Activated naive CD8-positive, alpha-beta T cell treated with anti-CD3 and anti-CD28 coated beads, Interleukin-2, amount 50 U/mL, for 24 hours (primary cell): ENCODE measurements at regions not wholly inside any gene's neighbourhood (a gene's known extent, or its start where the extent isn't known, plus 50 kb on each side); places are given as distances from the start of the nearest gene placed in this dataset.
"Not testable (repeated sequence)": the region's sequence is repeated elsewhere in the genome, so short reads cannot be mapped to it uniquely, and the experiment has no call there.

Experiments used
- ATAC-seq: fragments of 150-1000 bp; cut with Tn5 transposase; one replicate; pipeline ENCODE4 v1.10.0; 2021
- DNase-seq: peaks from one replicate; pipeline ENCODE4 v3.0.0; 2021
- H3K27ac Mint-ChIP-seq: one replicate; pipeline ENCODE4 v1.8.0; 2021; ENCODE audit warnings: mild to moderate bottlenecking, mixed read lengths
- H3K27me3 Mint-ChIP-seq: one replicate; pipeline ENCODE4 v1.8.0; 2021; ENCODE audit warnings: mixed read lengths
- H3K36me3 Mint-ChIP-seq: one replicate; pipeline ENCODE4 v1.8.0; 2021; ENCODE audit warnings: low read depth, mixed read lengths
- H3K4me1 Mint-ChIP-seq: one replicate; pipeline ENCODE4 v1.8.0; 2021; ENCODE audit warnings: mixed read lengths
- H3K4me3 Mint-ChIP-seq: one replicate; pipeline ENCODE4 v1.8.0; 2021; ENCODE audit warnings: mild to moderate bottlenecking, moderate library complexity, mixed read lengths
- H3K9me3 Mint-ChIP-seq: one replicate; pipeline ENCODE4 v1.8.0; 2021; ENCODE audit warnings: mixed read lengths

DNA sequence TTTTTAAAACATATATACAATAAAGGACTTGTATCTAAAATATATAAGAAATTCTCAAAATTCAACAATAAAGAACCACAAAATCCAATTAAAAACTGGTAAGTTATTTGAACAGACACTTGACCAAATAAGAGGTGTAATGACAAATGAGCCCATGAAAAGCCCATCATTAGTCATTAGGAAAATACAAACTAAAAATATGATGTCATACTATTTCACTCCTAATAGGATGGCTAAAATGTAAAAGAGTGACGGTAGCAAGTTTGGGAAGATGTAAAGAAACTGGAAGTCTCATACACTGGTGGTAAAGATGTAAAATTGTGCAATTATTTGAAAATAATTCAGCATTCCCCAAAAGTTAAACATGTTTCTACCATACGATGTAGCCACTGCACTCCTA, 1095.3 kb upstream of the CDH8 start:
- H3K27me3 Mint-ChIP-seq = no peaks in the 10 kb centered on the region
- no peak for DNase-seq
- no peak overlapping the region for H3K27ac Mint-ChIP-seq
- peaks cover 20% of the 10 kb centered on the region for H3K9me3 Mint-ChIP-seq
- H3K4me1 Mint-ChIP-seq = no peaks in the 10 kb centered on the region
- H3K36me3 Mint-ChIP-seq = no peaks in the 10 kb centered on the region
- ATAC-seq = no peak
- no peak overlapping the region for H3K4me3 Mint-ChIP-seq

DNA sequence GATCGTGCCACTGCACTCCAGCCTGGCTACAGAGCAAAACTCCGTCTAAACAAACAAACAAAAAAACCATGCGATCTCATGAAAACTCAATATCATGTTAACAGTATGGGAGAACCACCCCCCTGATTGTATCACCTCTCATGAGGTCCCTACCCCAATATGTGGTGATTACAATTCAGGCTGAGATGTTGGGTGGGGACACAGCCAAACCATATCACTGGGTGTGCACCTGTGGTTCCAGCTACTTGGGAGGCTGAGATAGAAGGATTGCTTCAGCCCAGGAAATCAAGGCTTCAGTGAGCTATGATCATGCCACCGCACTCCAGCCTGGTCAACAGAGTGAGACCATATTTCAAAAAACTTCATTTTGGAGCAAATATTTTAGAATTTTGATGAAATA, 1094.7 kb upstream of the CDH8 start:
- H3K27me3 Mint-ChIP-seq = no peaks in the 10 kb centered on the region
- peaks cover 20% of the 10 kb centered on the region for H3K9me3 Mint-ChIP-seq
- DNase-seq (no peak), ATAC-seq (no peak)
- no peaks in the 10 kb centered on the region for H3K4me1 Mint-ChIP-seq
- no peak overlapping the region for H3K27ac Mint-ChIP-seq
- H3K36me3 Mint-ChIP-seq = no peaks in the 10 kb centered on the region
- no peak overlapping the region for H3K4me3 Mint-ChIP-seq

DNA sequence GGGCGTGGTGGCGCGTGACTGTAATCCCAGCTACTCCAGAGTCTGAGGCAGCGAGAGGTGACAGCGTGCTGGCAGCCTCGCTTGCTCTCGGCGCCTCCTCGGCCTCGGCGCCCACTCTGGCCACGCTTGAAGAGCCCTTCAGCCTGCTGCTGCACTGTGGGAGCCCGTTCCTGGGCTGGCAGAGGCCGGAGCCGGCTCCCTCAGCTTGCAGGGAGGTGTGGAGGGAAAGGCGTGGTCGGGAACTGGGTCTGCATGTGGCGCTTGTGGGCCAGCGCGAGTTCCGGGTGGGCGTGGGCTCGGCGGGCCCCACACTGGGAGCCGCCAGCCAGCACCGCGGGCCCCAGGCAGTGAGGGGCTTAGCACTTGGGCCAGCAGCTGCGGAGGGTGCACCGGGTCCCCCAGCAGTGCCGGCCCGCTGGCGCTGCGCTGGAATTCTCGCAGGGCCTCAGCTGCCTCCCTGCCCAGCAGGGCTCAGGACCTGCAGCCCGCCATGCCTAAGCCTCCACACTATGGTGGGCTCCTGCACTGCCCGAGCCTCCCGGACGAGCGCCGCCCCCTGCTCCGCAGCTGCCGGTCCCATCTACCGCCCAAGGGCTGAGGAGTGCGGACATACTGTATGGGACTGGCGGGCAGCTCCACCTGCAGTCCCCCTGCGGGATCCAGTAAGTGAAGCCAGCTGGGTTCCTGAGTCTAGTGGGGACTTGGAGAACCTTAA, 1093.3 kb upstream of the CDH8 start:
- no peaks in the 10 kb centered on the region for H3K27me3 Mint-ChIP-seq
- no peaks in the 10 kb centered on the region for H3K4me1 Mint-ChIP-seq
- DNase-seq = no peak
- no peak overlapping the region for H3K4me3 Mint-ChIP-seq
- no peak overlapping the region for H3K27ac Mint-ChIP-seq
- H3K36me3 Mint-ChIP-seq = no peaks in the 10 kb centered on the region
- H3K9me3 Mint-ChIP-seq = peaks cover 15% of the 10 kb centered on the region
- ATAC-seq = no peak

DNA sequence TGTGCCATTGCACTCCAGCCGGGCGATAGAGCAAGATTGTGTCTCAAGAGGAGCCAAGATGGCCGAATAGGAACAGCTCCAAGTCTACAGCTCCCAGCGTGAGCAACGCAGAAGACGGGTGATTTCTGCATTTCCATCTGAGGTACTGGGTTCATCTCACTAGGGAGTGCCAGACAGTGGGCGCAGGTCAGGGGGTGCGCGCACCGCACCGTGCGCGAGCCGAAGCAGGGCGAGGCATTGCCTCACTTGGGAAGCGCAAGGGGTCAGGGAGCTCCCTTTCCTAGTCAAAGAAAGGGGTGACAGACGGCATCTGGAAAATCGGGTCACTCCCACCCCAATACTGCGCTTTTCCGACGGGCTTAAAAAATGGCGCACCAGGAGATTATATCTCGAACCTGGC, 1083.7 kb upstream of the CDH8 start:
- H3K27me3 Mint-ChIP-seq, DNase-seq, ATAC-seq, H3K27ac Mint-ChIP-seq, H3K36me3 Mint-ChIP-seq, H3K4me1 Mint-ChIP-seq, H3K4me3 Mint-ChIP-seq: not testable (repeated sequence)
- H3K9me3 Mint-ChIP-seq = peaks cover 14% of the 10 kb centered on the region

DNA sequence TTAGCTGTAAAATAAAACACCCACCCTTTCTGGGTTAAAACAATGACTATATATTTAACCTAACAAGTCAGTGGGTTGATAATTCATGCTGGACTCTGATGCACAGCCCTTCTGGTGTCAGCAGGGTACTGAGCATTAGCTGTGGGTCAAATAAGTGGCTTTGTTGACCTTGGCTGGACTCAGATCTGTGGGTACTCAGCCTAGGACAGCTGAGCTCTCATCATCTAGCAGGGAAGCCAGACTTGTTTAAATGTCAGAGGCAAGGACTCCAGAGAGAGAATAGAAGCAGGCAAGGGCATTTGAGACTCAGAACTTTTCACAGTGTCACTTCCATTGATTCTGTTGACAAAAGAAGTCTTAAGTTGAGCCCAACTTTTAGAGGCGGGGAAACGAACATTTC, 1063.8 kb upstream of the CDH8 start:
- ATAC-seq (no peak), DNase-seq (no peak)
- H3K27ac Mint-ChIP-seq = no peak overlapping the region
- peaks cover 27% of the 10 kb centered on the region for H3K9me3 Mint-ChIP-seq
- H3K36me3 Mint-ChIP-seq = no peaks in the 10 kb centered on the region
- no peaks in the 10 kb centered on the region for H3K4me1 Mint-ChIP-seq
- no peaks in the 10 kb centered on the region for H3K27me3 Mint-ChIP-seq
- no peak overlapping the region for H3K4me3 Mint-ChIP-seq

DNA sequence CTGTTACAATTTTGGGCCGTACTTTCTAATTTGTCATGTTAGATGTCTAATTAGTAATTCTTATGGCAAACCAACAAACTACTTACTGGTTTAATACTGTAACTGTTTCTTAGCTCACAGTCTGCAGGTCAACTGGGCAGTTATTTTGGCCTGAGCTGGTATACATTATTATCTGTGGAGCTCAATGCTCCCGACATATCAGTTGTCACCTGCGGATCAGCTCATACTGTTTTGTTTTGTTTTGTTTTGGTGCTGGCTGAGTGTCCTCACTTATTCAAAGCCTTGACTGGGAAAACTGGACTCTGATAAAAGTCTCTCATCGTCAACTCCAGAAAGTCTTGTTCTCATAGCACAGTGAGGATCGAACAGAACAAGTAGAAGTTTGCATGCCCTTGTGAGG, 1060.6 kb upstream of the CDH8 start:
- DNase-seq = no peak
- Mint-ChIP-seq H3K4me1 (no peaks in the 10 kb centered on the region), H3K4me3 (no peak overlapping the region), H3K9me3 (peaks cover 19% of the 10 kb centered on the region), H3K27ac (no peak overlapping the region), H3K36me3 (no peaks in the 10 kb centered on the region), H3K27me3 (no peaks in the 10 kb centered on the region)
- no peak for ATAC-seq

DNA sequence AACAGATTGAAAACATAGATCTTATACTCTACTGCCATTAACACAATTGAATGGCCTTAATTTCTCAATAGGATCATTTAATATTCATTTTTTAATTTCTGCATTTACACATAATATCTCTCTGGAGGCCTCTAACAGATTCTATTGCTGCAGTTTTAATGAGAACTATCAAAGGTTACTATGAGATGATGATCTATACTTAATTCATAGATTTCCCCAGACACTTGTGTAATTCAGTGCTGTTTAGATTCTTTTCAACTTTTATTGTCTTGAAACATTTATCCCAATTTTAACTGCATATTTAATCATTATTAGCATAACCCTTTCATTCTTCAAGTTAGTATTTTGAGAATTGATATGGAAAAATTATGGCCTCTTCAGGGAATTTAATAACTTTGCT, 1056.5 kb upstream of the CDH8 start:
- no peaks in the 10 kb centered on the region for H3K4me1 Mint-ChIP-seq
- H3K4me3 Mint-ChIP-seq = no peak overlapping the region
- H3K9me3 Mint-ChIP-seq = peaks cover 16% of the 10 kb centered on the region
- ATAC-seq (no peak), DNase-seq (no peak)
- no peak overlapping the region for H3K27ac Mint-ChIP-seq
- no peaks in the 10 kb centered on the region for H3K27me3 Mint-ChIP-seq
- no peaks in the 10 kb centered on the region for H3K36me3 Mint-ChIP-seq

DNA sequence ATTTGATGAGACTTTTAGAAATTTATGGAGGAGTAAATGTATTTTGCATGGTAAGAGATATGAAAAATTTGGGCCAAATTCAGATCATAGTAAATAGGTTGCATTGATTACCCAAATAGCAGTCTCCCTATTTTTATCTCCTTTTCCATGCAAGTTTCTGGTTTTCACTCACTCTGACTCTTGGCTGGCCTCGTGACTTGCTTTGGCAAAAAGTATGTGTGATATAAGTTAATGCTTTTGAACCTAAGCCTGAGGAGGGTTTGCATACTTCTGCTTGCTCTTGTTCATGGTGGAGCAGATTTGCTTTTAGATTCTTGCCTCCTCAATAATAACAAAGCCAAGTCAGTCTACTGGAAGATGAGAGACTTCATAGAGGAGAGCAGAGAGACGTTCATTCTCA, 1045.9 kb upstream of the CDH8 start:
- Mint-ChIP-seq H3K27me3 (no peaks in the 10 kb centered on the region), H3K27ac (no peak overlapping the region), H3K4me3 (no peak overlapping the region), H3K9me3 (peaks cover 26% of the 10 kb centered on the region), H3K36me3 (no peaks in the 10 kb centered on the region), H3K4me1 (no peaks in the 10 kb centered on the region)
- ATAC-seq (no peak), DNase-seq (no peak)

DNA sequence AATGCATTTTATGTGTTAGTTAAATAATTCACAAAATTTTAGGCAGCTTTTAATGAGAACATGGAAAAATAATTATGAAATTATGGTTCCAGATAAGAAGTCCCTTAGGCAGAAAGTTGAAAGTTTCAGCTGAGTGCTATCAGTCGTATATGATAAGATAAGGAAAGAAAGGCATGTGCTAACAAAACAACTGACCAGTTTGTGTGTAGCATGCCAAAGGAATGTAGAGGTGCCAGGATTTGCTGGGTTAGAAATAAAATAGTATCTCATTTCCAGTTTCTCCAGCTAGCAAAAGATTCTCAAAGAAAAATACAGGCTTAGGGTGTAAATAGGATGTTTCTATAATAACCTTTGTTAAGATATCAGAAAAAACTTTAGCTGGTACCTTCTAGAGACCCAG, 1044.5 kb upstream of the CDH8 start:
- Mint-ChIP-seq H3K4me3 (no peak overlapping the region), H3K4me1 (no peaks in the 10 kb centered on the region), H3K9me3 (peaks cover 28% of the 10 kb centered on the region), H3K27me3 (no peaks in the 10 kb centered on the region), H3K36me3 (no peaks in the 10 kb centered on the region), H3K27ac (no peak overlapping the region)
- no peak for ATAC-seq
- no peak for DNase-seq

DNA sequence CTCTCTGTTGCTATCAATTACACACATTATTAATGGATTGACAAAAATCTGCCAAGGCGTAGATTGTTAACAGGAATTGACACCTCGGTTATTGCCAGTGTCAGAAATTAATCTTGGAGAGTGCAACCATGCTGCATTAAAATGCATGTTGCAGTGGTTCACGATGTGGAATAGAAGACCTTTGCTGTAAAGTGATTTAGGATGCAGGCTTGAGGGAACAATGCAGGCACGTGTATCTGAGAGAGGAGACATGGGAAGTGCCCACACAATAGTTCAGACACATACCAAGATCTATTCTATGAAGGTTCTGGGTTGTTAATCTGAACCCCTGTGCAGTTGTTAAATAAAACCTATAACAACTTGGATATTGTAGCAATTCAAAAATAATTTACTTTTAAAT, 1032.8 kb upstream of the CDH8 start:
- Mint-ChIP-seq H3K9me3 (peaks cover 12% of the 10 kb centered on the region), H3K36me3 (no peaks in the 10 kb centered on the region), H3K27ac (no peak overlapping the region), H3K4me3 (no peak overlapping the region), H3K27me3 (no peaks in the 10 kb centered on the region), H3K4me1 (no peaks in the 10 kb centered on the region)
- DNase-seq = no peak
- no peak for ATAC-seq

DNA sequence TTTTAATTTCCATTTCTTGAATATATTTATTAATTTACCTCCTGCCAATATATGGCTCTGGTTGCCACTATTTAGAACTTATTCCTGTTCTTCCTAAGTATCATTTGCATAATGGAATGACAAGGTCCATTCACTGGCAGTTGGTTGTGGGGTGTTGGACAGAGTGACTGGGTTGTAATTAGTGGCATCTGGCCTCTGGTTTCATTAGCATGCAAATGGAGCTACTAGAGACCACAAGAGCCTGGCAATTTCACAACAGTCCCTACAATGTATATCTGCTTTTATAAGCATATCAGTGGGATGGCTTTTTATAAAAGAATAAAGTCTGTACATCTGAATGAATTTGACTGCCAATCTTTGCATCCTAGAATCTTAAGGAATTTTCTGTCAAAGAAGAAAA, 1030.9 kb upstream of the CDH8 start:
- Mint-ChIP-seq H3K9me3 (peaks cover 12% of the 10 kb centered on the region), H3K4me3 (no peak overlapping the region), H3K36me3 (no peaks in the 10 kb centered on the region), H3K27ac (no peak overlapping the region), H3K4me1 (no peaks in the 10 kb centered on the region), H3K27me3 (no peaks in the 10 kb centered on the region)
- no peak for ATAC-seq
- no peak for DNase-seq

DNA sequence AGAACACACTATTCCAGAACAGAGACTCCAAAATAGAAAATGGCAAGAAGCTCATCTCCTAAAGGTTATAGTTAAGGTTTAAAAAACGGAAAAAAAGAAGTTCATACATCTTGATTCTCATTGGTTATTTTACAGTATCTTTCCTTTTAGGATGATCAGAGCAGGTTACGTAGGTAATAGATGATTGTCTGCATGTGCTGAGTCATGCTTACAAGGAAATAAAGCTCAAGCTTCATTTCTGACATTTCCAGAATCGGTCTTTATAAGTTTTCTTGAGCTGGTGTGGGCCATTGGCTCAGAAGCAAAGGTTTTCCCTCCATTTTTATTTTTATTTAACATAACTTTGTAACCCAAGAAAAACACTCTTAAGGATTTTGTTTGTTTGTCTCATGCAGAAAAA, 1030.3 kb upstream of the CDH8 start:
- Mint-ChIP-seq H3K27me3 (no peaks in the 10 kb centered on the region), H3K4me1 (no peaks in the 10 kb centered on the region), H3K4me3 (no peak overlapping the region), H3K27ac (no peak overlapping the region), H3K9me3 (peaks cover 12% of the 10 kb centered on the region), H3K36me3 (no peaks in the 10 kb centered on the region)
- no peak for DNase-seq
- no peak for ATAC-seq

DNA sequence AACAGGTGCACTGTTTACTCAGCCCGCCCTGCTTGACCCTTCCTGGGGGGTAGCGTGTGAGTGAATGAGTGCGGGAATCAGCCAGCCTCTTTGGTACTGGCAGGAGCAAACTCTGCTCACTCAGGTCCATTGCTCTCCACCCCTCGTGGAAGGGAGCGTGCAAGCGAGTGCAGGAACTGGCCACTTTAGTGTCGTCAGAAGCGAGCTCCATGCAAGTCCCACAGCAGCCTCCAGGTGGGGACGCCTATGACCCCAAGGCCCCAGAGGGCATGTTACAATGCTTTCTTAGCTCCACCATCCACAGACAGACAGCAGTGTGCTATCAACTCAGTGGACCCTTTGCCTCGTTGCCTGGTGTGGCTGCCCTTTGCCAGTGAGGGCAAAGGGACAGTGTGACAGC, 1025.1 kb upstream of the CDH8 start:
- Mint-ChIP-seq H3K4me3 (no peak overlapping the region), H3K27me3 (no peaks in the 10 kb centered on the region), H3K9me3 (peaks cover 15% of the 10 kb centered on the region), H3K4me1 (no peaks in the 10 kb centered on the region), H3K36me3 (peaks cover 2% of the 10 kb centered on the region), H3K27ac (no peak overlapping the region)
- no peak for ATAC-seq
- no peak for DNase-seq

DNA sequence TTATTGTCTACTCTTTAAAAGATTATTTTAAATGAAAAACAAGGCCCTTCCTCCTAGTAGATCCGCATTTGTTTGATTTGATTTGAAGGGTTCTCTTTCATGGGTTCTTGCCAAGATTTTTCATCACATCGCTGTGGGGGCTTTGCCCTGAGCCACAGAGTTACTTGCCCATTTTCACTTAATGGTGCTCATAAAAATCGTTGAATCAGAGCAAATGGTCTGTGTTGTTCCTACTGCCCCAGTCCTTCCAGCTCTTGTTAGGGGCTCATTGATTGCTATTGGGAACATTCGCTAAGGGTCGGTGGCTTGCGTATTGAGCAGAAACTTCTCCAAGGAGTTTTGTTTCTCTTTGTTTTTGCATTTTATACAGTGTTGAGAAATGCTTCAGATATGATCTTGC, 1023.4 kb upstream of the CDH8 start:
- H3K4me3 Mint-ChIP-seq = no peak overlapping the region
- ATAC-seq (no peak), DNase-seq (no peak)
- peaks cover 11% of the 10 kb centered on the region for H3K9me3 Mint-ChIP-seq
- H3K27ac Mint-ChIP-seq = no peak overlapping the region
- H3K36me3 Mint-ChIP-seq = peaks cover 2% of the 10 kb centered on the region
- H3K4me1 Mint-ChIP-seq = no peaks in the 10 kb centered on the region
- no peaks in the 10 kb centered on the region for H3K27me3 Mint-ChIP-seq

DNA sequence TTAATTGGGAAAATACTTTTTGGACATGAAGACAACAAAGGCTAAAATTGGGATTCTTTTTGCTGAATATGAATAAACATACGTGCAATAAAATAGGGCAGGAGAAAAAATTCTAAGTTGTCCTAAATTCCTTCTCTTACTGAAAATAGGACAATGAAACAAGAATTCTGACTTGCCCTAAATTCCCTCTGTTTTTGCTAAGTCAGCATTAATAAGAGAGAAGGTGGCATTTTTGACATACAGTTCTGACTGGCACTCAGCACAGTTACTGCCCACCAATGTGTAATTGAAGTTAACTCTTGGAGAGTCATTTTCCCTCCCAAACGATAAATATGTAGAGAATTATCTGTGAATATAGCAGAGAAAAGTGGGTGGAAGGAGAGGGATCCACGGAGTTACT, 1021.1 kb upstream of the CDH8 start:
- Mint-ChIP-seq H3K27me3 (no peaks in the 10 kb centered on the region), H3K4me3 (no peak overlapping the region), H3K27ac (no peak overlapping the region), H3K36me3 (peaks cover 2% of the 10 kb centered on the region), H3K9me3 (peaks cover 15% of the 10 kb centered on the region), H3K4me1 (no peaks in the 10 kb centered on the region)
- no peak for DNase-seq
- ATAC-seq = no peak

DNA sequence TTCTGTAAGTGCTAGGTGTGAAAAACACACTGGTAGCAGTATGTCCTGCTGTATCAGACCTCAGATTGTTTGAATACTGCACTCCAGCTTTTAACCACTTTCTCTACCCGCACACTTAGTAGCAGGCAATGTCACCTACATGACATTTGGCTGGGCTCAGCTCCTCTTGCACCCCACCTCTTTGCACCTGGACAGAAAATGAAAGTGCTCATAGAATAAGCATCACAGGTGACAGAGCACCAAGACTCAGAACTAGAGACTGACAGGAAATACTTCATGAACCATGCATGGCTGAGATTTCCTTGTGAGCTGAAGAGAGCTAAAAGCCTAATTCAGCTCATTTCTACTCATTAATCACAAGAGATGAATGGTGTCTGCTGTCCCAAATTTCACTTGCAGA, 1014.2 kb upstream of the CDH8 start:
- ATAC-seq = no peak
- no peaks in the 10 kb centered on the region for H3K4me1 Mint-ChIP-seq
- H3K27ac Mint-ChIP-seq = no peak overlapping the region
- peaks cover 26% of the 10 kb centered on the region for H3K9me3 Mint-ChIP-seq
- H3K36me3 Mint-ChIP-seq = no peaks in the 10 kb centered on the region
- no peaks in the 10 kb centered on the region for H3K27me3 Mint-ChIP-seq
- H3K4me3 Mint-ChIP-seq = no peak overlapping the region
- DNase-seq = no peak
